C4-2B (cell line): ENCODE measurements at regions not wholly inside any gene's neighbourhood (a gene's known extent, or its start where the extent isn't known, plus 50 kb on each side); places are given as distances from the start of the nearest gene placed in this dataset.

ENCODE experiments used
- CTCF ChIP-seq: fragments of 450-650 bp; conservative IDR thresholded peaks from 2 replicates; pipeline ENCODE4 v1.5.1; 2017; ENCODE audit warnings: mild to moderate bottlenecking
- ZFX ChIP-seq: fragments of 450-650 bp; IDR thresholded peaks from 2 replicates; pipeline ENCODE4 v1.6.1; 2017

- TF ChIP-seq CTCF, result no peak
- no peak for TF ChIP-seq ZFX
These were observed 618.8 kb downstream of the FGF9 start for GRCh38 chr13:22289711-22290110.
